Muscle layer of colon (tissue), 2 donors: ENCODE measurements at regions not wholly inside any gene's neighbourhood (a gene's known extent, or its start where the extent isn't known, plus 50 kb on each side); places are given as distances from the start of the nearest gene placed in this dataset.
"Not testable (repeated sequence)": the region's sequence is repeated elsewhere in the genome, so short reads cannot be mapped to it uniquely, and the experiment has no call there.

Experiments
- H3K27ac ChIP-seq: one replicate; pipeline ENCODE4 v1.7.0; 2013; ENCODE audit warnings: low read depth, mild to moderate bottlenecking, low read length, moderate library complexity
- H3K27me3 ChIP-seq, 2 donors: one replicate each; pipeline ENCODE4 v1.7.0; 2013; ENCODE audit warnings: low read length in 2 of 2, mild to moderate bottlenecking in 2 of 2; ENCODE audit not compliant: insufficient read depth in 2 of 2, control insufficient read depth in 1 of 2
- H3K36me3 ChIP-seq: one replicate; pipeline ENCODE4 v1.7.0; 2013; ENCODE audit warnings: mild to moderate bottlenecking, low read length; ENCODE audit not compliant: insufficient read depth
- H3K4me1 ChIP-seq: one replicate; pipeline ENCODE4 v1.7.0; 2013; ENCODE audit warnings: mild to moderate bottlenecking, low read length; ENCODE audit not compliant: insufficient read depth
- H3K4me3 ChIP-seq, 2 donors: one replicate each; pipeline ENCODE4 v1.7.0; 2013; ENCODE audit warnings: low read length in 2 of 2, low read depth in 1 of 2, mild to moderate bottlenecking in 1 of 2, moderate library complexity in 1 of 2
- H3K9ac ChIP-seq: one replicate; pipeline ENCODE4 v1.7.0; 2013; ENCODE audit warnings: low read length
- H3K9me3 ChIP-seq: one replicate; pipeline ENCODE4 v1.7.0; 2013; ENCODE audit warnings: mild to moderate bottlenecking, low read length
- donor health status: abdominal sarcoma.
- donor health status: Adenocarcinoma of cecum.

DNA sequence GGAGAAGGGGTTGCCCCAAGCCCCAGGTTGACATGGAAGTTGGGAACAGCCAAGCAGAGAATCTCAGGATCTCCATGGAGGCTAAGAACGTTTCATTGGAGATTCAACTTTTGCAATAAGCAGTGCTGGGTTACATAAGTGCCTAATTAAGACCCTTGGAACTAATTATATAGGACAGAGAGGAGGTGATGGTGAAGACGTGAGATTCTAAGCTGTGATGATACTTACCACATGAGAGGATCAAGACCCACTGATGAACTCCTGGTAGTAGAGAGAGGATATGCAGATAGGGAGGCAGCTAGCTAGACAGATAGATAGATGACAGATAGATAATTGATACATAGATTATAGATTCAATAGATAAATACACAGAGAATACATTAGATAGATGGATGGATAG, 278.5 kb downstream of the SHOX start:
- not testable (repeated sequence) for H3K36me3 ChIP-seq, H3K9ac ChIP-seq, H3K4me3 ChIP-seq, H3K27ac ChIP-seq, H3K27me3 ChIP-seq, H3K4me1 ChIP-seq, H3K9me3 ChIP-seq

DNA sequence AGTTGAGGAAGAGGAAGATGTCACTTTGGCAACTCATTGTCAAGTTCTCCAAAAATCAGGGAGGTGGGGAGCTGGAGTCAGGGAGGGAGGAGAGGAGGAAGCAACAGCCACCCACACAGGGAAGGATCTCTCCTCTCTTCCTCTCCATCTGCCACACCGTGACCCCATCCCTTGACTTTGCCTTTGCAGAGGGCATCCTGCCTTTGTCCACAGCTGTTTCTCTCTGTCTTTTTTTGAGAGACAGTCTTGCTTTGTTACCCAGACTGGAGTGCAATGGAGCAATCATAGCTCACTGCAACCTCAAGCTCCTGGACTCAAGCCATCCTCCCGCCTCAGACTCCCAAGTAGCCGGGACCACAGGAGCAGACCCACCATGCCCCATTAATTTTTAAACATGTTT, 276.0 kb downstream of the SHOX start:
- Histone ChIP-seq H3K4me3 (no peak overlapping the region), H3K9ac (no peak overlapping the region), H3K36me3 (no peaks in the 10 kb centered on the region), H3K9me3 (no peaks in the 10 kb centered on the region), H3K27me3 (no peaks in the 10 kb centered on the region), H3K4me1 (no peaks in the 10 kb centered on the region), H3K27ac (no peak overlapping the region)

DNA sequence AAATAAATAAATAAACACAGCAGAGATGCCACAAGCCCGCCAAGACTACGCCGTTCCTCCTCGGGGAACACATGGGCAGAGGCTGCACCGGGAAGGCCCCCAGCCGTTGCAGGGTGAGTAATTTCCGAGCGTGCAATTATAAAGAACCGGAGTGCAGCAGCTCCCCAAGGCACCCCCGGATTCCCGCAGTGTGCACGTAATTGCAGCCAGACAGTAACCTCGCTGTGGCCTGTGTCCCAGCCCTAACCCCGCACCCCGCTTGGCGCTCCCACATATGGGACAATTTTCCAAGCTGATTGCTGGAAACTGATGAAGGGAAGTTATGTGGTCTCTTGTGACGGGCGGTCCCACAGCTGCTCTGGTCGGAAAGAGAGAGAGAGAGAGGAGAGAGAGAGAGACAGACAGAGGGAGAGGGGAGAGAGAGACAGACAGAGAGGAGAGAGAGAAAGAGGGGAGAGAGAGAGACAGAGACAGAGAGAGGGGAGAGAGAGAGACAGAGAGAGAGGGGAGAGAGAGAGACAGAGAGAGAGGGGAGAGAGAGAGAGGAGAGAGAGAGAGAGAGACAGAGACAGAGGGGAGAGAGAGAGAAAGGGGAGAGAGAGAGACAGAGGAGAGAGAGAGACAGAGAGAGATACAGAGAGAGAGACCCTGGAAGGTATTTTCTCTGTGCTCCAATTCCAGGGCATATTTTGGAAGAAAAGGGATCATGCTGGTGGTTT, 275.4 kb downstream of the SHOX start:
- Histone ChIP-seq H3K9me3 (no peaks in the 10 kb centered on the region), H3K36me3 (no peaks in the 10 kb centered on the region), H3K27me3 (no peaks in the 10 kb centered on the region), H3K27ac (no peak overlapping the region), H3K4me1 (no peaks in the 10 kb centered on the region), H3K4me3 (no peak overlapping the region), H3K9ac (no peak overlapping the region)

DNA sequence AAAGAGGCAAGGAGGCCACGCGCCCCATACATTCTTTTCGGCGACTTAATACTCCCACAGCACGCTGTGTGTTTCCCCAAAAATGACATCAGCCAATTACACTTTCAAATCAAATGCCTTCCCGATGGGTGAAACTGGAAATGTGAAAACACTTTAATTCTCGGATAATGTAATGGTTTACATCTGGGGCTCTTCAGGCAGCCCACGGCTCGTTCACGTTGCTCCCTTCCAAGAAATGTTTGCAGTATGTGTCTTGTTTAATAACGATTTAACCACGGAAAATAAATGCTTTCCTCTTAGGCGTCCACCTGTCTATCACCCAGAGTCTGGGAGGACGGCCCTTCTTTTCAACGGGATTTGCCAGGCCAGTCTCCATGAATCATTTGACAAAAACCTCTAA, 272.5 kb downstream of the SHOX start:
- Histone ChIP-seq H3K9me3 (no peaks in the 10 kb centered on the region), H3K9ac (no peak overlapping the region), H3K36me3 (no peaks in the 10 kb centered on the region), H3K4me3 (no peak overlapping the region), H3K4me1 (no peaks in the 10 kb centered on the region), H3K27ac (no peak overlapping the region), H3K27me3 (no peaks in the 10 kb centered on the region)

DNA sequence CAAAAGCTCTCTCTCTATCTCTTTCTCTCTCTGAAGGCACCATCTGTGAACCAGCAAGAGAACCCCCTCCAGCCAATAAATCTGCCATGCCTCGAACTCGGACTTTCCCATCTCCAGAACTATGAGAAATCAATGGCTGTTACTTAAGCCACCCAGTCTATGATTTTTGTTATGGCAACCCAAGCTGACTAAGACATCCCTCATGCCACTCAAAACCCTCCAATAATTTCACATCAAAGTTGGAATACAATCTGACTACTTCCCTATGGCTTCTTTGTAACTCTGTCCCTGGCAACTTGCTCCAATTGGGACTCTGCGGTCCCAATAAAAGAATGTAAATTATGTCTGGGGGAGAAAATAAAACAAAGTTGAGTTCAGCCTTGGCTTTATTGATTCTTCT, 265.7 kb downstream of the SHOX start:
- H3K27ac ChIP-seq, result no peak overlapping the region
- H3K9ac ChIP-seq, result no peak overlapping the region
- no peaks in the 10 kb centered on the region for H3K9me3 ChIP-seq
- no peaks in the 10 kb centered on the region for H3K36me3 ChIP-seq
- H3K4me3 ChIP-seq, result no peak overlapping the region
- H3K27me3 ChIP-seq, result no peaks in the 10 kb centered on the region
- H3K4me1 ChIP-seq, result no peaks in the 10 kb centered on the region

DNA sequence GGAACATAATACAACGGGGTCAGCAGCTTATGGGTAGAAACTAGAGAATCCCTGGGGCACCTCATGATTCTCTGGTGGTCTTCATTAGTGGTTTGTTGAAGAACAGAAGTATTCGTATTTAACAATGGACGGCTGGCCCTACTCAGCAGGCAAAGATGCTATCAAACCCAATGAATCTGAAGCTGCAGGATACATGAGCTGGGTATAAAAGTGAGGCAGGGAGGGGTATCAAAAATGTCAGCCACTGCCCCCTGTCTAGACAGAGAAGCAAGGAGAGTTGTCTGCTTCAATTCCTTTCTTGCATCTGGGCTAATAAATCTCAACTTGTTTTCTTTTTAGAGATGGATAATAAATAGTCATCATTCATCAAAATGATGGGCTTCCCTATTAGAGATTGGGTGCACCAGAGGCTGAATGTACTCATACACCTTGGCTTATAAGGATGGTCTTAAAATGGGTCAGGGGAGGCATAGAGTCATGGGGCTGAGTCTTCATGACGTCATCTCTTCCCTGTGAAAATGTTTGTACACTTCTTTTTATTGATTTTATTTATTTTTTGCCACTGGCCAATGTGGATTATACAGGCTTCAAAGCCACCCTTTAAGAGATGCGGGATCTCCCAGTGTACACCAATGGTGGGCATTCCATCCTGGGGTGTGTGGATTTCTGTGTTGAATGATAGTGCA, 259.5 kb downstream of the SHOX start:
- no peak overlapping the region for H3K27ac ChIP-seq
- no peaks in the 10 kb centered on the region for H3K27me3 ChIP-seq
- H3K4me1 ChIP-seq, result no peaks in the 10 kb centered on the region

DNA sequence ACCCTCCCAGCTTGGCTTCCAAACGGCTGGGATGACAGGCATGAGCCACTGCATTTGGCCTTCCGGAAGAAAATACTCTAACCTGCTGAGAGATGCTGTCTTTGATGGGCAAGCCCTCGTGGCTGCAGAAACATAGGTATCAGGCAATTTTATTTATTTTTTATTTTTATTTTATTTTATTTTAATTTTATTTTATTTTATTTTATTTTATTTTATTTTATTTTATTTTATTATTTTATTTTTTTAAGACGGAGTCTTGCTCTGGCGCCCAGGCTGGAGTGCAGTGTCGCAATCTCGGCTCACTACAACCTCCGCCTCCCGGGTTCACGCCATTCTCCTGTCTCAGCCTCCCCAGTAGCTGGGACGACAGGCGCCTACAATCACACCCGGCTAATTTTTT, 257.1 kb downstream of the SHOX start:
- not testable (repeated sequence) for H3K27ac ChIP-seq, H3K36me3 ChIP-seq, H3K9ac ChIP-seq, H3K4me3 ChIP-seq, H3K4me1 ChIP-seq, H3K27me3 ChIP-seq, H3K9me3 ChIP-seq

More for the DNA sequence above, 259.5 kb downstream of the SHOX start:
- Histone ChIP-seq H3K9me3 (no peaks in the 10 kb centered on the region), H3K36me3 (no peaks in the 10 kb centered on the region), H3K9ac (no peak overlapping the region), H3K4me3 (no peak overlapping the region)

DNA sequence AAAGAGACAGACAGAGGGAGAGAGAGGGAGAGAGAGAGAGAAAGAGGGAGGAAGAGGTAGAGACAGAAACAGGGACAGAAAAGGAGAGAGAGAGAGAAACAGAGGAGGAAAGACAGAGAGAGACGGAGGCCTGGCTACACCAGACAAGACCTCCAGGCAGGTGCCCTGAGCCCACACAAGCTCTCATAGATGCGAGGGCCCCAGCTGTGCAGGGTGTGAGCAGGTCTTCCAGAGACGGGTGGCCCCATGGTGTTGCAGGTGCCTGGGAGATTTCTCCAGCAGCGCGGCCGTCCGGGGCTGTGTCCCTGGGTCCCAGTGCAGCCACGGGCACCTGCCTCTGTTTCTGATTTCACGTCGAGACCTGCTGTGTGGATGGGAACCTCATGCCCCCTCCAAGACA, 253.0 kb downstream of the SHOX start:
- no peak overlapping the region for H3K4me3 ChIP-seq
- H3K36me3 ChIP-seq, result no peaks in the 10 kb centered on the region
- no peak overlapping the region for H3K27ac ChIP-seq
- H3K4me1 ChIP-seq, result no peaks in the 10 kb centered on the region
- no peak overlapping the region for H3K9ac ChIP-seq
- H3K9me3 ChIP-seq, result no peaks in the 10 kb centered on the region
- no peaks in the 10 kb centered on the region for H3K27me3 ChIP-seq

DNA sequence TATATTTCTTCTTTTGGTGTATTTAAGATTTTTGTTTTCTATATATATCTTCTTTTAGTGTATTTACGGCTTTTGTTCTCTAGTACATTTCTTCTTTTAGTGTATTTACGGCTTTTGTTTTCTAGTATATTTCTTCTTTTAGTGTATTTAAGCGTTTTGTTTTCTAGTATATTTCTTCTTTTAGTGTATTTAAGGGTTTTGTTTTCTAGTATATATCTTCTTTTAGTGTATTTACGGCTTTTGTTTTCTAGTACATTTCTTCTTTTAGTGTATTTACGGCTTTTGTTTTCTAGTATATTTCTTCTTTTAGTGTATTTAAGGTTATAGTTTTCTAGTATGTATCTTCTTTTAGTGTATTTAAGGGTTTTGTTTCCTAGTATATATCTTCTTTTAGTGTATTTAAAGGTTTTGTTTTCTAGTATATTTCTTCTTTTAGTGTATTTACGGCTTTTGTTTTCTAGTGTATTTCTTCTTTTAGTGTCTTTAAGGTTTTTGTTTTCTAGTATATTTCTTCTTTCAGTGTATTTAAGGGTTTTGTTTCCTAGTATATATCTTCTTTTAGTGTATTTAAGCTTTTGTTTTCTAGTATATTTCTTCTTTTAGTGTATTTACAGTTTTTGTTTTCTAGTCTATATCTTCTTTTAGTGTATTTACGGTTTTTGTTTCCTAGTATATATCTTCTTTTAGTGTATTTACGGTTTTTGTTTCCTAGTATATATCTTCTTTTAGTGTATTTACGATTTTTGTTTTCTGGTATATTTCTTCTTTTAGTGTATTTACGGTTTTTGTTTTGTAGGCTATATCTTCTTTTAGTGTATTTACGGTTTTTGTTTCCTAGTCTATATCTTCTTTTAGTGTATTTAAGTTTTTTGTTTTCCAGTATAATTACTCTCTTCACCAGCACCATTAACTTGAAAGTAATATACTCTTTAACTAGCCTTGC, 249.4 kb downstream of the SHOX start:
- not testable (repeated sequence) for H3K4me1 ChIP-seq, H3K9ac ChIP-seq, H3K36me3 ChIP-seq, H3K27me3 ChIP-seq, H3K4me3 ChIP-seq, H3K27ac ChIP-seq, H3K9me3 ChIP-seq

DNA sequence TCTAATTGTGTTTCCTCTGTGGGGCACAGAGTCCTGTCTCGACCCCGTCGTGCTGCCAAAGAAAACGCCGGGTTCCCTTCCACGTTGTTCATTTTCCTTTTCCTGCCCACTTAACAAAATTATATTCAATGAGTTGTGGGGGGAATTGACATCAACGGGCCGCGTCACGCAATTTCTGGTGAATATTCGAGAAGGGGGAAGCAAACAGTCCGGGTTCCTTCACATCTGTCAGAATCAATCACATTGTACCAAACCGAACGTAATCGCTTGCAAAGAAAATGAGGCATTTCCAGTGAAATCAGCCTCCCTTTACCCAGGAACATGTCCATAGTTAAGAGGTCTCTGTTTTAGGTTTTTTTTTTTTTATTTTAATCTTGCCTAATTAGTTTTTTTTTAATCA, 243.5 kb downstream of the SHOX start:
- Histone ChIP-seq H3K27me3 (no peaks in the 10 kb centered on the region), H3K9me3 (peaks cover 6% of the 10 kb centered on the region), H3K9ac (no peak overlapping the region), H3K4me3 (no peak overlapping the region), H3K27ac (no peak overlapping the region), H3K36me3 (no peaks in the 10 kb centered on the region), H3K4me1 (no peaks in the 10 kb centered on the region)

DNA sequence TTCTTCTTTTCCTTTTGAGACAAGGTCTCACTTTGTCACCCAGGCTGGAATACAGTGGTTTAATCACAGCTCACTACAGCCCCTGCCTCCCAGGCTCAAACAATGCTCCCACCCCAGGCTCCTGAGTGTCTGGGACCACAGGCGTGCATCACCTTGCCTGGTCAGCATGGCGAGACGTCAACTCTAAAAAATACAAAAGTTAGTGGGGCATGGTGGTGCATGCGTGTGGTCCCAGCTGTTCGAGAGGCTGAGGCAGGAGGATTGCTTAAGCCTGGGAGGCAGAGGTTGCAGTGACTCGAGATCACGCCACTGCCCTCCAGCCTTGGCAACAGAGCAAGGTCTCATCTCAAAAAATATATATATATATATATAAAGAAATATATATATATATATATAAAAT, 242.4 kb downstream of the SHOX start:
- H3K9me3 ChIP-seq, result peaks cover 6% of the 10 kb centered on the region
- peaks cover 0 to 4% of the 10 kb centered on the region in 2 donors for H3K27me3 ChIP-seq
- H3K4me3 ChIP-seq, result no peak overlapping the region
- no peaks in the 10 kb centered on the region for H3K36me3 ChIP-seq
- H3K27ac ChIP-seq, result no peak overlapping the region
- H3K4me1 ChIP-seq, result no peaks in the 10 kb centered on the region
- H3K9ac ChIP-seq, result no peak overlapping the region
